CD4-positive, alpha-beta T cell (primary cell): ENCODE measurements at regions not wholly inside any gene's neighbourhood (a gene's known extent, or its start where the extent isn't known, plus 50 kb on each side); places are given as distances from the start of the nearest gene placed in this dataset.

Experiments
- ATAC-seq: fragments of 200-7000 bp; cut with Tn5 transposase; one replicate; pipeline ENCODE4 v1.10.0; 2022; ENCODE audit warnings: mild to moderate bottlenecking; ENCODE audit not compliant: poor library complexity
- CTCF ChIA-PET: fragments of 350-600 bp; sonication (Branson Sonifier 250); formaldehyde crosslinking; loops from one replicate; lab custom pipeline; 2021; ENCODE audit warnings: antibody characterized with exemption, inconsistent platforms; lab: Charles Lee
- POLR2A ChIA-PET: fragments of 350-600 bp; sonication (Branson Sonifier 250); formaldehyde crosslinking; loops from one replicate; lab custom pipeline; 2021; ENCODE audit warnings: antibody characterized with exemption, inconsistent platforms; lab: Charles Lee
- DNase-seq, 14 experiments: peaks; one replicate each; pipeline ENCODE4 v3.0.0-alpha.2; 2013 to 2020; ENCODE audit warnings: mixed read lengths in 2 of 14
- H3K27ac ChIP-seq, 2 donors: one replicate each; pipeline versions ENCODE4 v1.5.1 to v1.7.0; 2013; ENCODE audit warnings: low read length in 2 of 2, low read depth in 1 of 2, mild to moderate bottlenecking in 1 of 2
- H3K27me3 ChIP-seq, 2 experiments: 1 replicate in 1 of 2; 2 replicates in 1 of 2; pipeline versions ENCODE4 v1.6.1 to v1.7.0; 2013; ENCODE audit warnings: low read length in 2 of 2, control low read depth in 1 of 2, mild to moderate bottlenecking in 1 of 2, moderate library complexity in 1 of 2; ENCODE audit not compliant: insufficient read depth in 2 of 2, control insufficient read depth in 1 of 2
- H3K36me3 ChIP-seq: one replicate; pipeline ENCODE4 v1.6.1; 2013; ENCODE audit warnings: low read length, control low read depth; ENCODE audit not compliant: insufficient read depth
- H3K4me1 ChIP-seq: one replicate; pipeline ENCODE4 v1.6.1; 2013; ENCODE audit warnings: low read length, control low read depth; ENCODE audit not compliant: insufficient read depth
- H3K4me3 ChIP-seq: one replicate; pipeline ENCODE4 v1.5.1; 2013; ENCODE audit warnings: mild to moderate bottlenecking, low read length, moderate library complexity
- H3K9me3 ChIP-seq, 2 experiments: 1 replicate in 1 of 2; 2 replicates in 1 of 2; pipeline versions ENCODE4 v1.6.1 to v1.7.0; 2013; ENCODE audit warnings: low read length in 2 of 2, mild to moderate bottlenecking in 2 of 2, control low read depth in 1 of 2, moderate library complexity in 1 of 2; ENCODE audit not compliant: control insufficient read depth in 1 of 2, insufficient read depth in 1 of 2
- H3K27ac Mint-ChIP-seq: one replicate; pipeline ENCODE4 v1.8.0; 2020; ENCODE audit warnings: mixed read lengths
- H3K27me3 Mint-ChIP-seq: one replicate; pipeline ENCODE4 v1.8.0; 2021; ENCODE audit warnings: mixed read lengths
- H3K36me3 Mint-ChIP-seq: one replicate; pipeline ENCODE4 v1.8.0; 2021; ENCODE audit warnings: low read depth, mixed read lengths
- H3K4me1 Mint-ChIP-seq: one replicate; pipeline ENCODE4 v1.8.0; 2021; ENCODE audit warnings: low read depth, mixed read lengths
- H3K4me3 Mint-ChIP-seq: one replicate; pipeline ENCODE4 v1.8.0; 2020; ENCODE audit warnings: mild to moderate bottlenecking, mixed read lengths
- H3K9me3 Mint-ChIP-seq: one replicate; pipeline ENCODE4 v1.8.0; 2020; ENCODE audit warnings: mixed read lengths
- intact Hi-C, 2 experiments: fragments of 100-400 bp; cut with DNase I in 1 of 2; cut with micrococcal nuclease in 1 of 2; formaldehyde crosslinking; loops; one replicate each; pipeline versions ENCODE4 v1.15.1 to v1.9.0; 2023 to 2025; cut with DNase I, micrococcal nuclease
- TF ChIP-seq, protein P1 (sequence below): fragments of 200-600 bp; IDR thresholded peaks from one replicate; pipeline ENCODE4 v1.8.0; 2022; ENCODE audit warnings: antibody characterized with exemption, mild to moderate bottlenecking

GRCh38 chr16:89038221-89038721 is 55.4 kb upstream of the ACSF3 start:
- Histone ChIP-seq H3K36me3 (no peaks in the 10 kb centered on the region), H3K27me3 (peaks cover 0 to 4% of the 10 kb centered on the region in 2 experiments), H3K27ac (no peak overlapping the region), H3K4me1 (peaks cover 26% of the 10 kb centered on the region), H3K4me3 (no peak overlapping the region), H3K9me3 (no peaks in the 10 kb centered on the region)
- TF ChIP-seq, protein P1, sequence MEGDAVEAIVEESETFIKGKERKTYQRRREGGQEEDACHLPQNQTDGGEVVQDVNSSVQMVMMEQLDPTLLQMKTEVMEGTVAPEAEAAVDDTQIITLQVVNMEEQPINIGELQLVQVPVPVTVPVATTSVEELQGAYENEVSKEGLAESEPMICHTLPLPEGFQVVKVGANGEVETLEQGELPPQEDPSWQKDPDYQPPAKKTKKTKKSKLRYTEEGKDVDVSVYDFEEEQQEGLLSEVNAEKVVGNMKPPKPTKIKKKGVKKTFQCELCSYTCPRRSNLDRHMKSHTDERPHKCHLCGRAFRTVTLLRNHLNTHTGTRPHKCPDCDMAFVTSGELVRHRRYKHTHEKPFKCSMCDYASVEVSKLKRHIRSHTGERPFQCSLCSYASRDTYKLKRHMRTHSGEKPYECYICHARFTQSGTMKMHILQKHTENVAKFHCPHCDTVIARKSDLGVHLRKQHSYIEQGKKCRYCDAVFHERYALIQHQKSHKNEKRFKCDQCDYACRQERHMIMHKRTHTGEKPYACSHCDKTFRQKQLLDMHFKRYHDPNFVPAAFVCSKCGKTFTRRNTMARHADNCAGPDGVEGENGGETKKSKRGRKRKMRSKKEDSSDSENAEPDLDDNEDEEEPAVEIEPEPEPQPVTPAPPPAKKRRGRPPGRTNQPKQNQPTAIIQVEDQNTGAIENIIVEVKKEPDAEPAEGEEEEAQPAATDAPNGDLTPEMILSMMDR: no peak
- H3K4me1 Mint-ChIP-seq: peaks cover 29% of the 10 kb centered on the region
- H3K27ac Mint-ChIP-seq: no peak overlapping the region
- no peak for DNase-seq
- no peak for ATAC-seq
- CTCF ChIA-PET: no interaction called here
- H3K9me3 Mint-ChIP-seq: no peaks in the 10 kb centered on the region
- H3K36me3 Mint-ChIP-seq: no peaks in the 10 kb centered on the region
- no peaks in the 10 kb centered on the region for H3K27me3 Mint-ChIP-seq
- no peak overlapping the region for H3K4me3 Mint-ChIP-seq
- intact Hi-C loops: no loop called here
- POLR2A ChIA-PET: no interaction called here

GRCh38 chr16:89038811-89039735 is 54.6 kb upstream of the ACSF3 start:
- Histone ChIP-seq H3K27me3 (peaks cover 0 to 4% of the 10 kb centered on the region in 2 experiments), H3K36me3 (no peaks in the 10 kb centered on the region), H3K27ac (no peak overlapping the region), H3K4me3 (no peak overlapping the region), H3K4me1 (peaks cover 18% of the 10 kb centered on the region), H3K9me3 (no peaks in the 10 kb centered on the region)
- Mint-ChIP-seq H3K27ac (no peak overlapping the region), H3K4me3 (no peak overlapping the region), H3K4me1 (peaks cover 23% of the 10 kb centered on the region), H3K36me3 (no peaks in the 10 kb centered on the region), H3K27me3 (no peaks in the 10 kb centered on the region), H3K9me3 (no peaks in the 10 kb centered on the region)
- peak in 1 of 14 experiments; percentile 3 for DNase-seq
- ATAC-seq: no peak
- TF ChIP-seq, protein P1: no peak
- ChIA-PET CTCF (no interaction called here), POLR2A (no interaction called here)
- intact Hi-C loops: no loop called here

- H3K27ac ChIP-seq: no peak overlapping the region
- no peak overlapping the region for H3K27ac Mint-ChIP-seq
- CTCF ChIA-PET: no interaction called here
Measured at GRCh38 chr16:89039756-89040155, 53.9 kb upstream of the ACSF3 start.

More at GRCh38 chr16:89039756-89040155, 53.9 kb upstream of the ACSF3 start:
- H3K36me3 Mint-ChIP-seq: no peaks in the 10 kb centered on the region
- Histone ChIP-seq H3K4me1 (peaks cover 11% of the 10 kb centered on the region), H3K27me3 (peaks cover 0 to 4% of the 10 kb centered on the region in 2 experiments), H3K9me3 (no peaks in the 10 kb centered on the region), H3K4me3 (no peak overlapping the region), H3K36me3 (no peaks in the 10 kb centered on the region)
- H3K4me1 Mint-ChIP-seq: peaks cover 17% of the 10 kb centered on the region
- intact Hi-C loops: no loop called here
- POLR2A ChIA-PET: no interaction called here
- no peaks in the 10 kb centered on the region for H3K27me3 Mint-ChIP-seq
- TF ChIP-seq, protein P1: no peak
- DNase-seq (no peak), ATAC-seq (no peak)
- no peaks in the 10 kb centered on the region for H3K9me3 Mint-ChIP-seq
- H3K4me3 Mint-ChIP-seq: no peak overlapping the region
